B cell (primary cell): ENCODE measurements at regions not wholly inside any gene's neighbourhood (a gene's known extent, or its start where the extent isn't known, plus 50 kb on each side); places are given as distances from the start of the nearest gene placed in this dataset.

Source experiments
- ATAC-seq: fragments of 200-7000 bp; cut with Tn5 transposase; one replicate; pipeline ENCODE4 v1.10.0; 2021; ENCODE audit warnings: low read depth, mild to moderate bottlenecking, moderate number of reproducible peaks, moderate library complexity
- CTCF ChIA-PET: fragments of 350-600 bp; sonication (Branson Sonifier 250); formaldehyde crosslinking; loops from one replicate; lab custom pipeline; 2021; ENCODE audit warnings: antibody characterized with exemption, inconsistent platforms; lab: Charles Lee
- POLR2A ChIA-PET: fragments of 350-600 bp; sonication (Branson Sonifier 250); formaldehyde crosslinking; loops from one replicate; lab custom pipeline; 2021; ENCODE audit warnings: antibody characterized with exemption; lab: Charles Lee
- DNase-seq: peaks from one replicate; pipeline ENCODE4 v3.0.0; 2013
- H2AFZ ChIP-seq: 2 replicates; pipeline ENCODE4 v1.6.1; 2012; ENCODE audit warnings: mild to moderate bottlenecking, low read depth, low read length; ENCODE audit not compliant: insufficient read depth, poor library complexity, severe bottlenecking
- H3K27ac ChIP-seq, 2 donors: 1 replicate in 1 of 2; 2 replicates in 1 of 2; pipeline ENCODE4 v1.5.1; 2012 to 2013; ENCODE audit warnings: low read length in 2 of 2, mild to moderate bottlenecking in 2 of 2, moderate library complexity in 1 of 2
- H3K27me3 ChIP-seq, 4 experiments: fragments of 200-600 bp in 1 of 4; sonication (generic) in 1 of 4; replicated peaks in 1 of 4; 1 replicate in 2 of 4; 2 replicates in 2 of 4; pipeline versions ENCODE4 v1.6.1 to v1.7.0; 2013 to 2016; ENCODE audit warnings: low read length in 3 of 4, mild to moderate bottlenecking in 2 of 4, mixed read lengths in 1 of 4, moderate library complexity in 1 of 4; ENCODE audit not compliant: insufficient read depth in 4 of 4, control insufficient read depth in 3 of 4; ENCODE audit errors: control extremely low read depth in 1 of 4
- H3K36me3 ChIP-seq, 2 experiments: replicated peaks in 1 of 2; 1 replicate in 1 of 2; 2 replicates in 1 of 2; pipeline versions ENCODE4 v1.6.1 to v1.7.1; 2013; ENCODE audit warnings: low read length in 1 of 2; ENCODE audit not compliant: insufficient read depth in 2 of 2, control insufficient read depth in 1 of 2; ENCODE audit errors: control extremely low read depth in 1 of 2, extremely low read depth in 1 of 2
- H3K4me1 ChIP-seq, 2 donors: fragments of 200-600 bp in 1 of 2; sonication (generic) in 1 of 2; 1 replicate in 1 of 2; 2 replicates in 1 of 2; pipeline versions ENCODE4 v1.5.1 to v1.6.1; 2013 to 2017; ENCODE audit warnings: low read length in 2 of 2; ENCODE audit not compliant: control insufficient read depth in 2 of 2, insufficient read depth in 2 of 2
- H3K4me2 ChIP-seq: replicated peaks from 2 replicates; pipeline ENCODE3; 2012; ENCODE audit warnings: mild to moderate bottlenecking, low read depth, low read length; ENCODE audit not compliant: poor library complexity, severe bottlenecking
- H3K4me3 ChIP-seq, 5 experiments: fragments of 200-600 bp in 1 of 5; sonication (generic) in 1 of 5; 1 replicate in 3 of 5; 2 replicates in 2 of 5; pipeline versions ENCODE4 v1.5.1 to v1.7.0; 2011 to 2016; ENCODE audit warnings: low read length in 4 of 5, mild to moderate bottlenecking in 4 of 5, low read depth in 2 of 5, control low read depth in 1 of 5, moderate library complexity in 1 of 5; ENCODE audit not compliant: insufficient read depth in 1 of 5; ENCODE audit errors: control extremely low read depth in 1 of 5, extremely low read depth in 1 of 5
- H3K79me2 ChIP-seq: fragments of 200-600 bp; sonication (generic); one replicate; pipeline ENCODE4 v1.6.0; 2016; ENCODE audit warnings: low read length; ENCODE audit not compliant: control insufficient read depth, insufficient read depth
- H3K9ac ChIP-seq: fragments of 200-600 bp; sonication (generic); 2 replicates; pipeline ENCODE4 v1.6.1; 2017; ENCODE audit warnings: mild to moderate bottlenecking, low read length, moderate library complexity
- H3K9me3 ChIP-seq, 3 donors: one replicate each; pipeline versions ENCODE4 v1.6.1 to v1.7.1; 2013; ENCODE audit warnings: low read length in 2 of 3; ENCODE audit not compliant: control insufficient read depth in 2 of 3, insufficient read depth in 1 of 3; ENCODE audit errors: control extremely low read depth in 1 of 3
- H4K20me1 ChIP-seq: 2 replicates; pipeline ENCODE4 v1.6.0; 2012; ENCODE audit warnings: mild to moderate bottlenecking, low read length; ENCODE audit not compliant: insufficient read depth, control insufficient read depth, poor library complexity, severe bottlenecking
- H3K27ac Mint-ChIP-seq: one replicate; pipeline ENCODE4 v1.8.0; 2021; ENCODE audit warnings: mixed read lengths
- H3K27me3 Mint-ChIP-seq: one replicate; pipeline ENCODE4 v1.8.0; 2021; ENCODE audit warnings: mixed read lengths
- H3K4me1 Mint-ChIP-seq: one replicate; pipeline ENCODE4 v1.8.0; 2021; ENCODE audit warnings: mixed read lengths
- H3K4me3 Mint-ChIP-seq: one replicate; pipeline ENCODE4 v1.8.0; 2021; ENCODE audit warnings: mixed read lengths
- H3K9me3 Mint-ChIP-seq: one replicate; pipeline ENCODE4 v1.8.0; 2022; ENCODE audit warnings: mixed read lengths; ENCODE audit not compliant: insufficient read depth
- EZH2 ChIP-seq: IDR thresholded peaks from 2 replicates; pipeline ENCODE4 v1.6.1; 2012; ENCODE audit warnings: borderline replicate concordance, low read depth, mild to moderate bottlenecking, moderate library complexity, low read length; ENCODE audit not compliant: insufficient read depth, poor library complexity, severe bottlenecking
- WGBS: methylation state at CpG from one replicate; pipeline ENCODE4 v1.1.5; 2013; ENCODE audit warnings: missing lambda C conversion rate; ENCODE audit not compliant: insufficient coverage; 5-methylcytosine and 5-hydroxymethylcytosine counted together
- intact Hi-C: fragments of 100-400 bp; cut with micrococcal nuclease; formaldehyde crosslinking; loops from one replicate; pipeline ENCODE4 v1.10.0; 2022
- TF ChIP-seq, protein P1 (sequence below): fragments of 200-600 bp; IDR thresholded peaks from one replicate; pipeline ENCODE4 v1.8.0; 2022; ENCODE audit warnings: antibody characterized with exemption, mild to moderate bottlenecking

DNA sequence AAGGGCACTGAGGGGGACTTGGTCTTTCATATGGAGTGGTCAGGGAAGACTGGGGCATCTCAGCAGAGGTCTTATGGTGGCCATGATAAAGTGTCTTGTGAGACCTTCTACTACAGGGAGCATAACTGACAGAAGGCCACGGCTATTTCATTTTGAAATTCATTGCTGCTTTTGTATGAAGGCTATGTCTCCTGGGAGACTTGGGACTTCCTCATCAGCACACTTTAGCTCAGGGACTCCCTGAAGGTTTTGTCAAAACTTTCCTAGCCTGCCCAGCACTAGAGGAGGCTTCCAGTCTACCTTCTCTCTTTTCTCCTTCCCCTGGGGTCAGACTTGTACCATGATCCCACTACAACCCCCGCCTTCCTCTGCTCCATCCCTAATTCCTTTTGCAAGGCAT, 77.2 kb upstream of the RASGRF1 start:
- Histone ChIP-seq H2AFZ (no peak overlapping the region), H3K9me3 (peaks cover 0 to 22% (median 2%) of the 10 kb centered on the region in 3 donors), H3K4me3 (no peak overlapping the region), H3K4me2 (no peak overlapping the region), H3K79me2 (no peaks in the 10 kb centered on the region), H3K36me3 (no peaks in the 10 kb centered on the region), H3K27ac (no peak overlapping the region), H3K9ac (no peak overlapping the region), H4K20me1 (no peaks in the 10 kb centered on the region), H3K27me3 (peaks cover 0 to 23% (median 9%) of the 10 kb centered on the region in 4 experiments), H3K4me1 (peaks cover 4% of the 10 kb centered on the region in 2 donors)
- TF ChIP-seq, protein P1, sequence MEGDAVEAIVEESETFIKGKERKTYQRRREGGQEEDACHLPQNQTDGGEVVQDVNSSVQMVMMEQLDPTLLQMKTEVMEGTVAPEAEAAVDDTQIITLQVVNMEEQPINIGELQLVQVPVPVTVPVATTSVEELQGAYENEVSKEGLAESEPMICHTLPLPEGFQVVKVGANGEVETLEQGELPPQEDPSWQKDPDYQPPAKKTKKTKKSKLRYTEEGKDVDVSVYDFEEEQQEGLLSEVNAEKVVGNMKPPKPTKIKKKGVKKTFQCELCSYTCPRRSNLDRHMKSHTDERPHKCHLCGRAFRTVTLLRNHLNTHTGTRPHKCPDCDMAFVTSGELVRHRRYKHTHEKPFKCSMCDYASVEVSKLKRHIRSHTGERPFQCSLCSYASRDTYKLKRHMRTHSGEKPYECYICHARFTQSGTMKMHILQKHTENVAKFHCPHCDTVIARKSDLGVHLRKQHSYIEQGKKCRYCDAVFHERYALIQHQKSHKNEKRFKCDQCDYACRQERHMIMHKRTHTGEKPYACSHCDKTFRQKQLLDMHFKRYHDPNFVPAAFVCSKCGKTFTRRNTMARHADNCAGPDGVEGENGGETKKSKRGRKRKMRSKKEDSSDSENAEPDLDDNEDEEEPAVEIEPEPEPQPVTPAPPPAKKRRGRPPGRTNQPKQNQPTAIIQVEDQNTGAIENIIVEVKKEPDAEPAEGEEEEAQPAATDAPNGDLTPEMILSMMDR = no peak
- TF ChIP-seq EZH2 = no peak
- ChIA-PET POLR2A (no interaction called here), CTCF (no interaction called here)
- peaks cover 10% of the 10 kb centered on the region for H3K4me1 Mint-ChIP-seq
- ATAC-seq = no peak
- H3K4me3 Mint-ChIP-seq = no peak overlapping the region
- 40% methylated on average over 1 of the region's 2 CpGs for WGBS
- H3K27ac Mint-ChIP-seq = no peak overlapping the region
- DNase-seq = no peak
- peaks cover 8% of the 10 kb centered on the region for H3K9me3 Mint-ChIP-seq
- intact Hi-C loops = no loop called here
- H3K27me3 Mint-ChIP-seq = peaks cover 55% of the 10 kb centered on the region

DNA sequence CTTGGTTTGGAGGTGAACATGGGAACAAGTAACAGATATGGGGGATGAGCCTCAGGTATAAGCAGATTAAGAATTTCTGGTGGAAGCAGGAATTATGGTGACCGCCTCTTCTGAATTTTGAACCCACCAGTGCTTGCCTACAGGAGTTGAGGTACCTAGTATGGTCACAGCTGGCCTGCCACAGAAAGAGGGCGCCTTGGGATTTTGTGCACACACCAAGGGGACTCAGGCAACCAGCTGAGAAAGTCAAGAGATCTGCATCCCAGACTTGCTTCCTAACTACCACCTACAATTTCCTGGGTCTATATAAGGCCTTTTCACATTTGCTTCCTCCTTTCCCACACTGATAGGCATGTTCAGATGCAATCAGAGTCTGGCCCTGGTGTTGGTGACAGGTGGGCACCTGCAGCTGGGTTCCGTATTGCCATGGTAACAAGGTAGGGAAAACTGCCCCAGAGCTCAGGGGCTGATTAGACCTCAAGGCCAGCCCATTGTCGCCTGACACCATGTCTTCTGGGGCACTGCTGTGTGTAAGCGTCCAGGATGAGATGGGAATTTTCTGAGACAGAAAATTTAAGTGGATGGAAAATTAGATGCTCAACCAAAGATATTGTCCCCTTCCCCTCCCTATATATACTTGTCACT, 75.9 kb upstream of the RASGRF1 start:
- H3K27me3 Mint-ChIP-seq = peaks cover 44% of the 10 kb centered on the region
- Histone ChIP-seq H3K4me3 (no peak overlapping the region), H3K4me1 (peaks cover 4% of the 10 kb centered on the region in 2 donors), H3K36me3 (no peaks in the 10 kb centered on the region), H2AFZ (no peak overlapping the region), H3K4me2 (no peak overlapping the region), H3K9me3 (peaks cover 0 to 22% (median 2%) of the 10 kb centered on the region in 3 donors), H4K20me1 (no peaks in the 10 kb centered on the region), H3K79me2 (no peaks in the 10 kb centered on the region), H3K9ac (no peak overlapping the region), H3K27me3 (peaks cover 0 to 20% (median 8%) of the 10 kb centered on the region in 4 experiments), H3K27ac (no peak overlapping the region)
- no peak overlapping the region for H3K4me3 Mint-ChIP-seq
- no peak overlapping the region for H3K27ac Mint-ChIP-seq
- H3K4me1 Mint-ChIP-seq = peaks cover 10% of the 10 kb centered on the region
- peaks cover 8% of the 10 kb centered on the region for H3K9me3 Mint-ChIP-seq
- 93% methylated on average over 3 of the region's 5 CpGs for WGBS
- TF ChIP-seq, protein P1 = no peak
- no peak for ATAC-seq
- ChIA-PET CTCF (interaction anchor here (0.7 to 1.0 kb wide), 2 partner anchors 18 to 164 kb away, joined by 3 to 4 read pairs; no protein-coding TSS in a partner anchor), POLR2A (no interaction called here)
- no peak for DNase-seq
- intact Hi-C loops = no loop called here
